Esophagus squamous epithelium (tissue), 5 donors: ENCODE measurements at regions not wholly inside any gene's neighbourhood (a gene's known extent, or its start where the extent isn't known, plus 50 kb on each side); places are given as distances from the start of the nearest gene placed in this dataset.
A peak's percentile ranks its signal among the peaks of the same experiment; 100 is the strongest.

Source experiments
- DNase-seq: peaks from one replicate; lab custom pipeline; 2025; lab: John Stamatoyannopoulos, UW
- H3K27ac ChIP-seq, 4 donors: fragments of 200-600 bp; sonication (generic); one replicate each; pipeline ENCODE4 v1.5.1; 2016 to 2019; ENCODE audit warnings: mild to moderate bottlenecking in 1 of 4
- H3K27me3 ChIP-seq, 4 donors: fragments of 200-600 bp; sonication (generic); 1 replicate in 3 of 4; 2 replicates in 1 of 4; pipeline versions ENCODE4 v1.5.1 to v1.6.0; 2017 to 2021; ENCODE audit warnings: antibody characterized with exemption in 1 of 4
- H3K36me3 ChIP-seq, 3 donors: fragments of 200-600 bp; sonication (generic); one replicate each; pipeline ENCODE4 v1.5.1; 2016 to 2019
- H3K4me1 ChIP-seq, 3 donors: fragments of 200-600 bp; sonication (generic); one replicate each; pipeline ENCODE4 v1.5.1; 2017 to 2019
- H3K4me3 ChIP-seq, 4 donors: fragments of 200-600 bp; sonication (generic); 1 replicate in 3 of 4; 2 replicates in 1 of 4; pipeline ENCODE4 v1.5.1; 2016 to 2019; ENCODE audit warnings: mild to moderate bottlenecking in 2 of 4, moderate library complexity in 1 of 4
- H3K9me3 ChIP-seq, 3 donors: fragments of 200-600 bp; sonication (generic); one replicate each; pipeline ENCODE4 v1.5.1; 2016 to 2019
- CTCF ChIP-seq, 6 experiments: fragments of 450-650 bp in 4 of 6; fragments of 200-600 bp in 2 of 6; sonication (generic) in 2 of 6; IDR thresholded peaks; one replicate each; pipeline ENCODE4 v1.5.1; 2016 to 2019; ENCODE audit warnings: antibody characterized with exemption in 6 of 6, mild to moderate bottlenecking in 4 of 6, moderate library complexity in 4 of 6
- POLR2A ChIP-seq, 4 donors: fragments of 450-650 bp; IDR thresholded peaks; one replicate each; pipeline ENCODE4 v1.6.1; 2017; ENCODE audit warnings: antibody characterized with exemption in 4 of 4, mild to moderate bottlenecking in 4 of 4, moderate library complexity in 3 of 4
- WGBS, 2 donors: methylation state at CpG; one replicate each; pipeline ENCODE4 v1.1.5; 2018; 5-methylcytosine and 5-hydroxymethylcytosine counted together
- intact Hi-C: fragments of 100-400 bp; cut with DNase I; formaldehyde crosslinking; loops from one replicate; pipeline ENCODE4 v1.15.0; 2022
- donor health status: DM: yes; HTN: yes; CAD: no.

GRCh38 chr10:6343305-6344010, 140.7 kb downstream of the PFKFB3 start:
- no peak overlapping the region for H3K27ac ChIP-seq
- intact Hi-C loops: no loop called here
- H3K36me3 ChIP-seq: no peaks in the 10 kb centered on the region
- H3K27me3 ChIP-seq: no peaks in the 10 kb centered on the region
- H3K9me3 ChIP-seq: no peaks in the 10 kb centered on the region
- TF ChIP-seq POLR2A (IDR thresholded peaks at IDR 0.05): no peak
- peak in 1 of 6 experiments; percentile 10 for TF ChIP-seq CTCF (IDR thresholded peaks at IDR 0.05)
- H3K4me1 ChIP-seq: peaks cover 0 to 19% (median 5%) of the 10 kb centered on the region in 3 donors
- H3K4me3 ChIP-seq: no peak overlapping the region
- no peak for DNase-seq
- 73 to 84% methylated on average over 5 to 6 of the region's 7 CpGs for WGBS, 2 donors

GRCh38 chr10:6345404-6345803, 142.7 kb downstream of the PFKFB3 start:
- Histone ChIP-seq H3K27ac (no peak overlapping the region), H3K9me3 (no peaks in the 10 kb centered on the region), H3K4me1 (peaks cover 0 to 21% (median 5%) of the 10 kb centered on the region in 3 donors), H3K36me3 (no peaks in the 10 kb centered on the region), H3K4me3 (no peak overlapping the region), H3K27me3 (no peaks in the 10 kb centered on the region)
- WGBS, 2 donors: 87 to 93% methylated on average over 1 of the region's 1 CpG
- no peak for DNase-seq
- TF ChIP-seq CTCF (IDR thresholded peaks at IDR 0.05) (no peak), POLR2A (IDR thresholded peaks at IDR 0.05) (no peak)
- intact Hi-C loops: no loop called here

GRCh38 chr10:6346631-6347030, 143.9 kb downstream of the PFKFB3 start:
- Histone ChIP-seq H3K27me3 (no peaks in the 10 kb centered on the region), H3K9me3 (no peaks in the 10 kb centered on the region), H3K36me3 (no peaks in the 10 kb centered on the region), H3K4me3 (no peak overlapping the region), H3K4me1 (peaks cover 0 to 21% (median 5%) of the 10 kb centered on the region in 3 donors), H3K27ac (no peak overlapping the region)
- DNase-seq: no peak
- TF ChIP-seq POLR2A (IDR thresholded peaks at IDR 0.05): no peak
- TF ChIP-seq CTCF (IDR thresholded peaks at IDR 0.05): no peak
- intact Hi-C loops: no loop called here
- WGBS, 2 donors: 91 to 100% methylated on average over 2 of the region's 2 CpGs

- Histone ChIP-seq H3K36me3 (no peaks in the 10 kb centered on the region), H3K9me3 (no peaks in the 10 kb centered on the region), H3K27ac (peak overlapping the region in 1 of 4 donors; percentile 25), H3K4me1 (peaks cover 0 to 21% (median 5%) of the 10 kb centered on the region in 3 donors), H3K27me3 (no peaks in the 10 kb centered on the region), H3K4me3 (no peak overlapping the region)
- TF ChIP-seq POLR2A (IDR thresholded peaks at IDR 0.05) (no peak), CTCF (IDR thresholded peaks at IDR 0.05) (no peak)
- 56% methylated on average over 12 to 13 of the region's 13 CpGs for WGBS, 2 donors
- DNase-seq: no peak
- intact Hi-C loops: no loop called here
Observed at GRCh38 chr10:6347391-6347951, 144.7 kb downstream of the PFKFB3 start.

GRCh38 chr10:6348096-6348874, 145.6 kb downstream of the PFKFB3 start:
- TF ChIP-seq CTCF (IDR thresholded peaks at IDR 0.05) (no peak), POLR2A (IDR thresholded peaks at IDR 0.05) (no peak)
- Histone ChIP-seq H3K27ac (peak overlapping the region in 3 of 4 donors; percentile 1 to 40 (median 17)), H3K9me3 (no peaks in the 10 kb centered on the region), H3K4me3 (no peak overlapping the region), H3K36me3 (no peaks in the 10 kb centered on the region), H3K27me3 (no peaks in the 10 kb centered on the region), H3K4me1 (peaks cover 0 to 21% (median 5%) of the 10 kb centered on the region in 3 donors)
- peak; percentile 12 for DNase-seq
- WGBS, 2 donors: 41 to 75% methylated on average over 16 of the region's 16 CpGs
- intact Hi-C loops: no loop called here
